Endodermal cell (in vitro differentiated cells): ENCODE measurements at regions not wholly inside any gene's neighbourhood (a gene's known extent, or its start where the extent isn't known, plus 50 kb on each side); places are given as distances from the start of the nearest gene placed in this dataset.

ENCODE experiments used
- DNase-seq: peaks from one replicate; pipeline ENCODE4 v3.0.0-alpha.2; 2017
- H3K27ac ChIP-seq: 2 replicates; pipeline ENCODE4 v1.5.1; 2013; ENCODE audit warnings: mild to moderate bottlenecking, low read depth, low read length, moderate library complexity
- H3K27me3 ChIP-seq: 2 replicates; pipeline ENCODE4 v1.6.1; 2013; ENCODE audit warnings: mild to moderate bottlenecking, low read length, moderate library complexity; ENCODE audit not compliant: insufficient read depth, control insufficient read depth, poor library complexity, severe bottlenecking
- H3K36me3 ChIP-seq: 2 replicates; pipeline ENCODE4 v1.7.0; 2013; ENCODE audit warnings: mild to moderate bottlenecking, low read length, moderate library complexity; ENCODE audit not compliant: control insufficient read depth, insufficient read depth
- H3K4me1 ChIP-seq: one replicate; pipeline ENCODE4 v1.7.0; 2013; ENCODE audit warnings: low read length; ENCODE audit not compliant: control insufficient read depth, insufficient read depth
- H3K4me3 ChIP-seq: 2 replicates; pipeline ENCODE4 v1.5.1; 2013; ENCODE audit warnings: mild to moderate bottlenecking, low read length, moderate library complexity
- H3K9ac ChIP-seq: 2 replicates; pipeline ENCODE4 v1.6.1; 2013; ENCODE audit warnings: mild to moderate bottlenecking, low read length, moderate library complexity; ENCODE audit not compliant: poor library complexity, severe bottlenecking; ENCODE audit errors: extremely low read depth
- H3K9me3 ChIP-seq: 2 replicates; pipeline ENCODE4 v1.6.1; 2013; ENCODE audit warnings: mild to moderate bottlenecking, low read length, moderate library complexity; ENCODE audit not compliant: control insufficient read depth
- H3K27ac Mint-ChIP-seq: 2 replicates; pipeline ENCODE4 v1.8.0; 2020; ENCODE audit warnings: mixed read lengths
- H3K27me3 Mint-ChIP-seq: 2 replicates; pipeline ENCODE4 v1.8.0; 2021; ENCODE audit warnings: mild to moderate bottlenecking, mixed read lengths; ENCODE audit not compliant: insufficient read depth
- H3K36me3 Mint-ChIP-seq: 2 replicates; pipeline ENCODE4 v1.8.0; 2020; ENCODE audit warnings: low read depth, mixed read lengths
- H3K4me1 Mint-ChIP-seq: 2 replicates; pipeline ENCODE4 v1.8.0; 2020; ENCODE audit warnings: mixed read lengths
- H3K4me3 Mint-ChIP-seq: 2 replicates; pipeline ENCODE4 v1.8.0; 2020; ENCODE audit warnings: mild to moderate bottlenecking, moderate library complexity, mixed read lengths
- H3K9me3 Mint-ChIP-seq: 2 replicates; pipeline ENCODE4 v1.8.0; 2020; ENCODE audit warnings: mild to moderate bottlenecking, mixed read lengths
- WGBS, 2 experiments: methylation state at CpG; one replicate each; pipeline versions ENCODE4 v1.1.5 to v1.1.7; 2013; ENCODE audit warnings: missing lambda C conversion rate in 2 of 2, mixed read lengths in 1 of 2; ENCODE audit not compliant: insufficient coverage in 1 of 2, insufficient read length in 1 of 2; 5-methylcytosine and 5-hydroxymethylcytosine counted together
- TF ChIP-seq, protein P1 (sequence below): fragments of 200-600 bp; sonication (generic); conservative IDR thresholded peaks from 2 replicates; pipeline ENCODE4 v1.5.0; 2021; ENCODE audit warnings: antibody characterized with exemption, mild to moderate bottlenecking

- Histone ChIP-seq H3K9ac (no peak overlapping the region), H3K27me3 (no peaks in the 10 kb centered on the region), H3K4me3 (no peak overlapping the region), H3K36me3 (no peaks in the 10 kb centered on the region), H3K27ac (no peak overlapping the region), H3K9me3 (no peaks in the 10 kb centered on the region), H3K4me1 (peaks cover 4% of the 10 kb centered on the region)
- TF ChIP-seq, protein P1, sequence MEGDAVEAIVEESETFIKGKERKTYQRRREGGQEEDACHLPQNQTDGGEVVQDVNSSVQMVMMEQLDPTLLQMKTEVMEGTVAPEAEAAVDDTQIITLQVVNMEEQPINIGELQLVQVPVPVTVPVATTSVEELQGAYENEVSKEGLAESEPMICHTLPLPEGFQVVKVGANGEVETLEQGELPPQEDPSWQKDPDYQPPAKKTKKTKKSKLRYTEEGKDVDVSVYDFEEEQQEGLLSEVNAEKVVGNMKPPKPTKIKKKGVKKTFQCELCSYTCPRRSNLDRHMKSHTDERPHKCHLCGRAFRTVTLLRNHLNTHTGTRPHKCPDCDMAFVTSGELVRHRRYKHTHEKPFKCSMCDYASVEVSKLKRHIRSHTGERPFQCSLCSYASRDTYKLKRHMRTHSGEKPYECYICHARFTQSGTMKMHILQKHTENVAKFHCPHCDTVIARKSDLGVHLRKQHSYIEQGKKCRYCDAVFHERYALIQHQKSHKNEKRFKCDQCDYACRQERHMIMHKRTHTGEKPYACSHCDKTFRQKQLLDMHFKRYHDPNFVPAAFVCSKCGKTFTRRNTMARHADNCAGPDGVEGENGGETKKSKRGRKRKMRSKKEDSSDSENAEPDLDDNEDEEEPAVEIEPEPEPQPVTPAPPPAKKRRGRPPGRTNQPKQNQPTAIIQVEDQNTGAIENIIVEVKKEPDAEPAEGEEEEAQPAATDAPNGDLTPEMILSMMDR, result no peak
- Mint-ChIP-seq H3K27me3 (no peaks in the 10 kb centered on the region), H3K9me3 (no peaks in the 10 kb centered on the region), H3K4me1 (peaks cover 7% of the 10 kb centered on the region), H3K27ac (no peak overlapping the region), H3K4me3 (no peak overlapping the region), H3K36me3 (no peaks in the 10 kb centered on the region)
- DNase-seq, result no peak
- 92 to 96% methylated on average over 3 to 4 of the region's 4 CpGs for WGBS, 2 experiments
Measured at GRCh38 chr1:5189384-5189783, 535.0 kb downstream of the AJAP1 start.

DNA sequence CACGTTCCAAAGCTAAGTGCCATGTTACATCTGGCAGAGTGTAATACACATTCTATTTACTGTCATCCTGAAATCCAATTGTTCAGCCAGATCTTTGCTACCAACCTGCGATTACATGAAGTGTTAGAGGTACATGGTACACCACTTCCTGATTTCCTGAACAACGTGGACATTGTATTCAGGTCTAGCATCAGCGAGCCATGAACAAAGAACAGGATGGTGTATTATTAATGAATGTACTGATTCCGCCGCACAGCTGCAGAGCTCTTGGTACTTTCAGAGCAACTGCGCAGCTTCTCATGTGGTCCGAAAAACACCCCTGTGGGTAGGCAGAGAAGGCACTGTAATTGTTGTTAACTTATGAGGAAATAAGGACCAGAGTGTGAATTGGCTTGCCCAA, 511.4 kb downstream of the AJAP1 start:
- TF ChIP-seq, protein P1, result no peak
- H3K9ac ChIP-seq, result no peak overlapping the region
- Mint-ChIP-seq H3K4me1 (peaks cover 9% of the 10 kb centered on the region), H3K36me3 (no peaks in the 10 kb centered on the region), H3K9me3 (peaks cover 12% of the 10 kb centered on the region), H3K4me3 (no peak overlapping the region), H3K27ac (no peak overlapping the region), H3K27me3 (peaks cover 4% of the 10 kb centered on the region)
- no peak overlapping the region for H3K27ac ChIP-seq
- H3K27me3 ChIP-seq, result no peaks in the 10 kb centered on the region
- no peak overlapping the region for H3K4me3 ChIP-seq
- H3K9me3 ChIP-seq, result peaks cover 11% of the 10 kb centered on the region
- WGBS, 2 experiments, result 92 to 96% methylated on average over 6 to 8 of the region's 8 CpGs
- no peaks in the 10 kb centered on the region for H3K4me1 ChIP-seq
- no peak for DNase-seq
- H3K36me3 ChIP-seq, result no peaks in the 10 kb centered on the region

DNA sequence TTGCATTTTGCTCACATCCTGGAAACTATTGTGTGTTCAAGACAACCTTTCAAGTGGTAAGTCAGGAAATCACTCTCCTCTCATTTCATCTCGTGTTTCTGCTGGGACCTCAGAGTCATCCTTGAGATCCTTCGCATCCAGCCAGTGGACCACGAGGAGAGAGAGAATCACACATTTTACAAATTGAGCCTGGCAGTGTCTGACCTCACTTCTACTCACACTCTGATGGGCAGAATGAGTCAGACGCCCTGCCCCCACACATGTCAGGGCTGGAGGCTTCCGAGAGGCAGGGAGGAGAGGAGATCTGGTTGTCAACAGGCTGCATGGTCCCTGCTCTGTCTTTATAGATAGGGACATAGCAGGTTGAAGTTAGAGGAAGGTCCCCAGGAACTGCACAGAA, 509.7 kb downstream of the AJAP1 start:
- H3K36me3 Mint-ChIP-seq, result no peaks in the 10 kb centered on the region
- peaks cover 10% of the 10 kb centered on the region for H3K9me3 Mint-ChIP-seq
- TF ChIP-seq, protein P1, result no peak
- H3K4me3 Mint-ChIP-seq, result no peak overlapping the region
- Histone ChIP-seq H3K27ac (no peak overlapping the region), H3K36me3 (no peaks in the 10 kb centered on the region), H3K4me1 (no peaks in the 10 kb centered on the region), H3K27me3 (no peaks in the 10 kb centered on the region), H3K4me3 (no peak overlapping the region), H3K9me3 (peaks cover 2% of the 10 kb centered on the region), H3K9ac (no peak overlapping the region)
- H3K4me1 Mint-ChIP-seq, result peaks cover 11% of the 10 kb centered on the region
- DNase-seq, result no peak
- H3K27me3 Mint-ChIP-seq, result peaks cover 2% of the 10 kb centered on the region
- 88 to 93% methylated on average over 2 to 5 of the region's 5 CpGs for WGBS, 2 experiments
- H3K27ac Mint-ChIP-seq, result no peak overlapping the region
